ENCODE measurements at regions not wholly inside any gene's neighbourhood (a gene's known extent, or its start where the extent isn't known, plus 50 kb on each side); places are given as distances from the start of the nearest gene placed in this dataset.

- CTCF ChIA-PET, result interaction anchor here (1.4 to 1.6 kb wide), 2 partner anchors 17 to 223 kb away, joined by 3 read pairs; no protein-coding TSS in a partner anchor
Observed at GRCh38 chr16:86117756-86118155, 218.8 kb downstream of the IRF8 start.

GRCh38 chr16:86118467-86119307 lies 219.7 kb downstream of the IRF8 start:
- Histone ChIP-seq H3K4me2 (no peak overlapping the region), H3K27ac (no peak overlapping the region), H3K4me3 (no peak overlapping the region), H3K9me3 (no peaks in the 10 kb centered on the region), H3K4me1 (no peaks in the 10 kb centered on the region)
- ChIA-PET CTCF (interaction anchor here (0.7 to 1.2 kb wide), 2 partner anchors 21 to 399 kb away, joined by 3 to 6 read pairs; no protein-coding TSS in a partner anchor), POLR2A (no interaction called here)
- ATAC-seq (no peak), DNase-seq (ENCODE audit: low read depth in 1 of 2, low spot score in 1 of 2) (no peak), FAIRE-seq (no peak)
- no peak for TF ChIP-seq MYC (IDR thresholded peaks at IDR 0.05; ENCODE audit: borderline replicate concordance, low read length)
- no peak for TF ChIP-seq TFCP2L1 (CRISPR knock-in tag; IDR thresholded peaks at IDR 0.05)
- no peak for TF ChIP-seq NR3C1 (IDR thresholded peaks at IDR 0.05)
- TF ChIP-seq HOXB5 (CRISPR knock-in tag; IDR thresholded peaks at IDR 0.05), result no peak
- TF ChIP-seq CEBPB (IDR thresholded peaks at IDR 0.05), result no peak
- TF ChIP-seq RNF2 (IDR thresholded peaks at IDR 0.05; ENCODE audit: borderline replicate concordance, low read depth), result no peak
- TF ChIP-seq CBX8 (IDR thresholded peaks at IDR 0.05), result no peak
- no peak for TF ChIP-seq REST (IDR thresholded peaks at IDR 0.05)
- TF ChIP-seq FOSL2 (IDR thresholded peaks at IDR 0.05), result no peak
- no peak for TF ChIP-seq FOSL2 (CRISPR knock-in tag; IDR thresholded peaks at IDR 0.05)
- no peak for TF ChIP-seq ZSCAN20 (CRISPR knock-in tag; IDR thresholded peaks at IDR 0.05)
- TF ChIP-seq MAFK (IDR thresholded peaks at IDR 0.05; ENCODE audit: partially characterized antibody), result no peak
- TF ChIP-seq CBX2 (IDR thresholded peaks at IDR 0.05; ENCODE audit: borderline replicate concordance, low read depth), result no peak
- TF ChIP-seq ELK1 (IDR thresholded peaks at IDR 0.05; ENCODE audit: low read depth, low read length), result no peak
- no peak for TF ChIP-seq GATA3 (IDR thresholded peaks at IDR 0.05; ENCODE audit: borderline replicate concordance)
- TF ChIP-seq, protein P1, sequence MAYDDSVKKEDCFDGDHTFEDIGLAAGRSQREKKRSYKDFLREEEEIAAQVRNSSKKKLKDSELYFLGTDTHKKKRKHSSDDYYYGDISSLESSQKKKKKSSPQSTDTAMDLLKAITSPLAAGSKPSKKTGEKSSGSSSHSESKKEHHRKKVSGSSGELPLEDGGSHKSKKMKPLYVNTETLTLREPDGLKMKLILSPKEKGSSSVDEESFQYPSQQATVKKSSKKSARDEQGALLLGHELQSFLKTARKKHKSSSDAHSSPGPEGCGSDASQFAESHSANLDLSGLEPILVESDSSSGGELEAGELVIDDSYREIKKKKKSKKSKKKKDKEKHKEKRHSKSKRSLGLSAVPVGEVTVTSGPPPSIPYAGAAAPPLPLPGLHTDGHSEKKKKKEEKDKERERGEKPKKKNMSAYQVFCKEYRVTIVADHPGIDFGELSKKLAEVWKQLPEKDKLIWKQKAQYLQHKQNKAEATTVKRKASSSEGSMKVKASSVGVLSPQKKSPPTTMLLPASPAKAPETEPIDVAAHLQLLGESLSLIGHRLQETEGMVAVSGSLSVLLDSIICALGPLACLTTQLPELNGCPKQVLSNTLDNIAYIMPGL (CRISPR knock-in tag; IDR thresholded peaks at IDR 0.05; ENCODE audit: borderline replicate concordance), result no peak
- TF ChIP-seq PHF8 (IDR thresholded peaks at IDR 0.05; ENCODE audit: borderline replicate concordance, low read depth), result no peak
- TF ChIP-seq HDAC2 (IDR thresholded peaks at IDR 0.05), result no peak
- 23% methylated on average over 10 of the region's 12 CpGs for WGBS (ENCODE audit: missing lambda C conversion rate)

More at GRCh38 chr16:86117756-86118155, 218.8 kb downstream of the IRF8 start:
- 62% methylated on average over 16 of the region's 16 CpGs for WGBS (ENCODE audit: missing lambda C conversion rate)
- Histone ChIP-seq H3K4me2 (no peak overlapping the region), H3K27ac (no peak overlapping the region), H3K9me3 (no peaks in the 10 kb centered on the region), H3K4me1 (no peaks in the 10 kb centered on the region), H3K4me3 (no peak overlapping the region)
- TF ChIP-seq SMC3 (IDR thresholded peaks at IDR 0.05) (no peak), RFX5 (IDR thresholded peaks at IDR 0.05) (no peak), ZNF302 (CRISPR knock-in tag; IDR thresholded peaks at IDR 0.05) (no peak), MYC (IDR thresholded peaks at IDR 0.05; ENCODE audit: borderline replicate concordance, low read length) (no peak), RAD21 (conservative IDR thresholded peaks at IDR 0.05 in 1 of 2, IDR thresholded peaks at IDR 0.05 in 1 of 2) (no peak), RARB (CRISPR knock-in tag; IDR thresholded peaks at IDR 0.05) (no peak), ESRRA (IDR thresholded peaks at IDR 0.05; ENCODE audit: borderline replicate concordance, low read length) (no peak), CBX8 (IDR thresholded peaks at IDR 0.05) (no peak), BCL3 (IDR thresholded peaks at IDR 0.05) (no peak), EHMT2 (IDR thresholded peaks at IDR 0.05; ENCODE audit: low read depth) (no peak), HOXA7 (CRISPR knock-in tag; IDR thresholded peaks at IDR 0.05) (no peak), POLR2A (IDR thresholded peaks at IDR 0.05; ENCODE audit: low read length) (no peak), EHF (CRISPR knock-in tag; IDR thresholded peaks at IDR 0.05) (no peak)
- TF ChIP-seq, protein P2, sequence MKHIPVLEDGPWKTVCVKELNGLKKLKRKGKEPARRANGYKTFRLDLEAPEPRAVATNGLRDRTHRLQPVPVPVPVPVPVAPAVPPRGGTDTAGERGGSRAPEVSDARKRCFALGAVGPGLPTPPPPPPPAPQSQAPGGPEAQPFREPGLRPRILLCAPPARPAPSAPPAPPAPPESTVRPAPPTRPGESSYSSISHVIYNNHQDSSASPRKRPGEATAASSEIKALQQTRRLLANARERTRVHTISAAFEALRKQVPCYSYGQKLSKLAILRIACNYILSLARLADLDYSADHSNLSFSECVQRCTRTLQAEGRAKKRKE (CRISPR knock-in tag; IDR thresholded peaks at IDR 0.05; ENCODE audit: low read depth), result no peak
- no peak for DNase-seq (ENCODE audit: low read depth in 1 of 2, low spot score in 1 of 2)
- FAIRE-seq, result no peak
- ATAC-seq, result no peak
- POLR2A ChIA-PET, result no interaction called here

All from A549 (cell line).